GM19452 (cell line): ENCODE measurements at regions not wholly inside any gene's neighbourhood (a gene's known extent, or its start where the extent isn't known, plus 50 kb on each side); places are given as distances from the start of the nearest gene placed in this dataset.

Source experiments
- ATAC-seq: cut with Tn5 transposase; IDR thresholded peaks from one replicate; pipeline ENCODE4 v1.9.1; 2021; ENCODE audit not compliant: unreplicated experiment

- ATAC-seq, result no peak
Measured at GRCh38 chr4:153137159-153137558, 67.1 kb upstream of the TRIM2 start.

- no peak for ATAC-seq
Measured at GRCh38 chr4:153137677-153138630, 66.3 kb upstream of the TRIM2 start.

- ATAC-seq, result no peak
Measured at GRCh38 chr4:153138736-153139135, 65.5 kb upstream of the TRIM2 start.

GRCh38 chr4:153140294-153140693 lies 63.9 kb upstream of the TRIM2 start:
- ATAC-seq, result no peak

- no peak for ATAC-seq
Measured at GRCh38 chr4:153141238-153141637, 63.0 kb upstream of the TRIM2 start.

GRCh38 chr4:153142700-153143438 lies 61.4 kb upstream of the TRIM2 start:
- ATAC-seq, result no peak

- ATAC-seq, result no peak
Measured at GRCh38 chr4:153143527-153144348, 60.5 kb upstream of the TRIM2 start.

- no peak for ATAC-seq
Measured at GRCh38 chr4:153146031-153146430, 58.2 kb upstream of the TRIM2 start.

- ATAC-seq, result no peak
Measured at GRCh38 chr4:153146961-153147360, 57.3 kb upstream of the TRIM2 start.

- ATAC-seq, result no peak
Measured at GRCh38 chr4:153148791-153149190, 55.5 kb upstream of the TRIM2 start.

GRCh38 chr4:153151535-153152455 lies 52.4 kb upstream of the TRIM2 start:
- ATAC-seq, result no peak

GRCh38 chr4:153152501-153153338 lies 51.5 kb upstream of the TRIM2 start:
- peak; percentile 24 for ATAC-seq

- ATAC-seq, result peak; percentile 60
Measured at GRCh38 chr4:153153339-153153871, 50.8 kb upstream of the TRIM2 start.

- ATAC-seq, result no peak
Measured at GRCh38 chr4:153154007-153154975, 50.0 kb upstream of the TRIM2 start.
